Right renal pelvis (tissue), 4 donors: ENCODE measurements at regions not wholly inside any gene's neighbourhood (a gene's known extent, or its start where the extent isn't known, plus 50 kb on each side); places are given as distances from the start of the nearest gene placed in this dataset.
A peak's percentile ranks its signal among the peaks of the same experiment; 100 is the strongest.

Source experiments
- DNase-seq, 4 donors: peaks; one replicate each; pipeline ENCODE4 v3.0.0-alpha.2; 2013; ENCODE audit warnings: low read depth in 4 of 4, low spot score in 3 of 4, missing footprints in 1 of 4

- no peak for DNase-seq
Measured at GRCh38 chr1:30385246-30385995, 338.0 kb downstream of the MATN1 start.

GRCh38 chr1:30384286-30385245, 338.8 kb downstream of the MATN1 start:
- no peak for DNase-seq

- no peak for DNase-seq
Measured at GRCh38 chr1:30383221-30383711, 340.1 kb downstream of the MATN1 start.

GRCh38 chr1:30382496-30382895, 340.9 kb downstream of the MATN1 start:
- DNase-seq: no peak

GRCh38 chr1:30381671-30382365, 341.6 kb downstream of the MATN1 start:
- DNase-seq: no peak

- DNase-seq: no peak
Measured at GRCh38 chr1:30381266-30381665, 342.1 kb downstream of the MATN1 start.

GRCh38 chr1:30380625-30380984, 342.8 kb downstream of the MATN1 start:
- DNase-seq: no peak

GRCh38 chr1:30379684-30380624, 343.4 kb downstream of the MATN1 start:
- peak; percentile 55 to 79 (median 67) for DNase-seq

GRCh38 chr1:30378991-30379581, 344.3 kb downstream of the MATN1 start:
- peak in 3 of 4 donors; percentile 32 to 48 (median 46) for DNase-seq

- DNase-seq: no peak
Measured at GRCh38 chr1:30378003-30378596, 345.3 kb downstream of the MATN1 start.

GRCh38 chr1:30377230-30378002, 346.0 kb downstream of the MATN1 start:
- no peak for DNase-seq

GRCh38 chr1:30376054-30376697, 347.2 kb downstream of the MATN1 start:
- no peak for DNase-seq

GRCh38 chr1:30375156-30375555, 348.2 kb downstream of the MATN1 start:
- no peak for DNase-seq

GRCh38 chr1:30374400-30375070, 348.9 kb downstream of the MATN1 start:
- no peak for DNase-seq

- DNase-seq: no peak
Measured at GRCh38 chr1:30373471-30374399, 349.6 kb downstream of the MATN1 start.

GRCh38 chr1:30372792-30373433, 350.5 kb downstream of the MATN1 start:
- DNase-seq: no peak
